Naive thymus-derived CD8-positive, alpha-beta T cell (primary cell): ENCODE measurements at regions not wholly inside any gene's neighbourhood (a gene's known extent, or its start where the extent isn't known, plus 50 kb on each side); places are given as distances from the start of the nearest gene placed in this dataset.
"Not testable (repeated sequence)": the region's sequence is repeated elsewhere in the genome, so short reads cannot be mapped to it uniquely, and the experiment has no call there.

Experiments
- ATAC-seq, 2 donors: fragments of 150-1000 bp; cut with Tn5 transposase in 1 of 2; sonication (Bioruptor Pico), chemical (Tn5 transposase) in 1 of 2; 1 replicate in 1 of 2; 2 replicates in 1 of 2; pipeline ENCODE4 v1.10.0; 2021; ENCODE audit warnings: mild to moderate bottlenecking in 2 of 2, moderate library complexity in 2 of 2
- POLR2A ChIA-PET: fragments of 350-600 bp; sonication (Branson Sonifier 250); formaldehyde crosslinking; loops from one replicate; lab custom pipeline; 2021; ENCODE audit warnings: antibody characterized with exemption; lab: Charles Lee
- DNase-seq, 10 donors: peaks; one replicate each; pipeline versions ENCODE4 v3.0.0 to v3.0.0-alpha.2; 2020 to 2022
- H3K27ac Mint-ChIP-seq, 10 donors: one replicate each; pipeline ENCODE4 v1.8.0; 2020 to 2022; ENCODE audit warnings: mild to moderate bottlenecking in 10 of 10, mixed read lengths in 10 of 10, moderate library complexity in 4 of 10, inconsistent platforms in 1 of 10
- H3K27me3 Mint-ChIP-seq, 5 donors: one replicate each; pipeline ENCODE4 v1.8.0; 2021 to 2022; ENCODE audit warnings: mixed read lengths in 5 of 5
- H3K36me3 Mint-ChIP-seq, 3 donors: one replicate each; pipeline ENCODE4 v1.8.0; 2020 to 2022; ENCODE audit warnings: mixed read lengths in 3 of 3, mild to moderate bottlenecking in 2 of 3, inconsistent platforms in 1 of 3
- H3K4me1 Mint-ChIP-seq, 4 donors: one replicate each; pipeline ENCODE4 v1.8.0; 2021 to 2022; ENCODE audit warnings: mixed read lengths in 4 of 4
- H3K4me3 Mint-ChIP-seq, 10 donors: one replicate each; pipeline ENCODE4 v1.8.0; 2020 to 2022; ENCODE audit warnings: mild to moderate bottlenecking in 10 of 10, mixed read lengths in 10 of 10, moderate library complexity in 6 of 10, inconsistent platforms in 1 of 10
- H3K9me3 Mint-ChIP-seq, 9 donors: one replicate each; pipeline ENCODE4 v1.8.0; 2020 to 2022; ENCODE audit warnings: mixed read lengths in 9 of 9, mild to moderate bottlenecking in 3 of 9, inconsistent platforms in 1 of 9, moderate library complexity in 1 of 9

GRCh38 chr4:131496211-131496610 is 1652.9 kb upstream of the PCDH10 start:
- POLR2A ChIA-PET, H3K36me3 Mint-ChIP-seq, H3K9me3 Mint-ChIP-seq, H3K4me1 Mint-ChIP-seq, DNase-seq, ATAC-seq, H3K27ac Mint-ChIP-seq, H3K4me3 Mint-ChIP-seq, H3K27me3 Mint-ChIP-seq: not testable (repeated sequence)

GRCh38 chr4:131499141-131499873 is 1649.8 kb upstream of the PCDH10 start:
- H3K4me1 Mint-ChIP-seq, result no peaks in the 10 kb centered on the region
- ATAC-seq, result no peak
- no peak for DNase-seq
- H3K9me3 Mint-ChIP-seq, result peaks cover 0 to 9% (median 4%) of the 10 kb centered on the region in 9 donors
- POLR2A ChIA-PET, result no interaction called here
- no peak overlapping the region for H3K4me3 Mint-ChIP-seq
- H3K27me3 Mint-ChIP-seq, result no peaks in the 10 kb centered on the region
- H3K36me3 Mint-ChIP-seq, result peaks cover 0 to 5% (median 0%) of the 10 kb centered on the region in 3 donors
- H3K27ac Mint-ChIP-seq, result no peak overlapping the region

GRCh38 chr4:131509521-131509920 is 1639.6 kb upstream of the PCDH10 start:
- Mint-ChIP-seq H3K9me3 (peaks cover 0 to 16% (median 0%) of the 10 kb centered on the region in 9 donors), H3K4me1 (no peaks in the 10 kb centered on the region), H3K27me3 (no peaks in the 10 kb centered on the region), H3K4me3 (no peak overlapping the region), H3K36me3 (no peaks in the 10 kb centered on the region), H3K27ac (no peak overlapping the region)
- DNase-seq (no peak), ATAC-seq (no peak)
- POLR2A ChIA-PET, result no interaction called here

DNA sequence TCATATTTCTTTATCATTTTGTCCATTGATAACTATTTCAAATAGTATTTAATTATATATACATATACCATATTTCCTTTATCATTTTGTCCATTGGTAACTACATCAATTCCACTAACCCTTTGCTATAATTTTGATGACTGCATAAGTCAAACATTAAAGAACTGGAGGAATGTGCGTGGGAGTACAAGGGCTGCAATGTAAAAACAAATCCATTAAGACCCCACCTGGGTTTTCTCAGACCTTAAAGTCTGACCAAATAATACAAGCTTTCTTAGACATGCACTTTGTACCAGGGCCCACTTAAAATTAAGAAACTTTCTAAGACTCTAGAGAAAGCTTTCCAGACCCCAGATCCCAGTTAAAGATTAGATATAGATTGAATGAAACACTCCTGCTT is 1622.4 kb upstream of the PCDH10 start:
- no peak for ATAC-seq
- DNase-seq, result no peak
- Mint-ChIP-seq H3K27me3 (no peaks in the 10 kb centered on the region), H3K36me3 (no peaks in the 10 kb centered on the region), H3K27ac (no peak overlapping the region), H3K4me1 (no peaks in the 10 kb centered on the region), H3K9me3 (peaks cover 0 to 9% (median 0%) of the 10 kb centered on the region in 9 donors), H3K4me3 (no peak overlapping the region)
- POLR2A ChIA-PET, result no interaction called here

DNA sequence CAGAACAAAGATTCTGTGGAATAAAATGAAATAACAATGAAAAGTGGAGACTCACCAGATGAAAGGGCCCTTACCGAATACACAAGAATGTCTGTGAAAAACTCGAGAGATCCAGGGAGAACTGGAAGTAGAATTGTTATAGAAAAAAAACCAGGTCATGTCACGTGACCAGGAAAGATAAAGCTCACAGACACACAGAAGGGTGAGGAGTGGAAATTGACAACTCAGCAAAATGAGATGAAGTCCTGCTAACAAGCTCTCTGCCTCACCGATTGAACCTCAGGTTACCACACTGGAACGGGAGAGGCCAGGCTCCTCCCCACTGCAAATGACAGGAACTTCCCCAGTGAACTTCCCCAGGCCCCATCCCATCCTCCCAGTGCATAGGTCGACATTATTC is 1618.0 kb upstream of the PCDH10 start:
- Mint-ChIP-seq H3K4me1 (no peaks in the 10 kb centered on the region), H3K4me3 (no peak overlapping the region), H3K9me3 (peaks cover 0 to 9% (median 0%) of the 10 kb centered on the region in 9 donors), H3K27me3 (no peaks in the 10 kb centered on the region), H3K36me3 (no peaks in the 10 kb centered on the region), H3K27ac (no peak overlapping the region)
- DNase-seq (no peak), ATAC-seq (no peak)
- POLR2A ChIA-PET, result no interaction called here

- peaks cover 0 to 9% (median 0%) of the 10 kb centered on the region in 9 donors for H3K9me3 Mint-ChIP-seq
- H3K36me3 Mint-ChIP-seq, result no peaks in the 10 kb centered on the region
- ATAC-seq (no peak), DNase-seq (no peak)
- H3K4me3 Mint-ChIP-seq, result no peak overlapping the region
- H3K27ac Mint-ChIP-seq, result no peak overlapping the region
- H3K27me3 Mint-ChIP-seq, result no peaks in the 10 kb centered on the region
- POLR2A ChIA-PET, result no interaction called here
- no peaks in the 10 kb centered on the region for H3K4me1 Mint-ChIP-seq
Observed at GRCh38 chr4:131534944-131535645, 1614.0 kb upstream of the PCDH10 start.

- H3K4me1 Mint-ChIP-seq, result no peaks in the 10 kb centered on the region
- H3K9me3 Mint-ChIP-seq, result peaks cover 0 to 1% (median 0%) of the 10 kb centered on the region in 9 donors
- H3K27me3 Mint-ChIP-seq, result no peaks in the 10 kb centered on the region
Observed at GRCh38 chr4:131540256-131540655, 1608.8 kb upstream of the PCDH10 start.

DNA sequence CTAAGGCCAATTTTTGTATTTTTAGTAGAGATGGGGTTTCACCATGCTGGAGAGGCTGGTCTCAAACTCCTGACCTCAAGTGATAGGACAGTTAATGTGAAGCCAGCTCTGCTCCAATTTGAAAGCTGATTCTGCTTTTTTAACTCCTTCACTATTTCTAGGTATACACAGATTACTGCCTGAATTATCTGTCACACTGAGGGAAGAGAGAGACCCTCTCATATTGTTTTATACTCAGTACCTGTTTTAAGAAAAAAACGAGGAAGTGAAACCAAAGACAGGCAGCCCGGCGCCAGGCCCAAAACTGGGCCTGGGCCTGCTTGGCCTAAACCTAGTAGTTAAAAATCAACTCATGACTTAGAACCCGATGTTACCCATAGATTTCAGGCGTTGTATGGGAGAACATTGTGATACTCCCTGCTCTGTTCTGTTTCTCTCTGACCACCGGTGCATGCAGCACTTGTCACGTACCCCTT is 1601.5 kb upstream of the PCDH10 start:
- H3K27me3 Mint-ChIP-seq, result no peaks in the 10 kb centered on the region
- H3K36me3 Mint-ChIP-seq, result no peaks in the 10 kb centered on the region
- no peak for ATAC-seq
- no peaks in the 10 kb centered on the region for H3K4me1 Mint-ChIP-seq
- no peak for DNase-seq
- POLR2A ChIA-PET, result no interaction called here
- no peak overlapping the region for H3K27ac Mint-ChIP-seq
- H3K9me3 Mint-ChIP-seq, result peaks cover 0 to 10% (median 1%) of the 10 kb centered on the region in 9 donors
- H3K4me3 Mint-ChIP-seq, result no peak overlapping the region

More at GRCh38 chr4:131540256-131540655, 1608.8 kb upstream of the PCDH10 start:
- ATAC-seq, result no peak
- H3K4me3 Mint-ChIP-seq, result no peak overlapping the region
- DNase-seq, result no peak
- POLR2A ChIA-PET, result no interaction called here
- H3K36me3 Mint-ChIP-seq, result no peaks in the 10 kb centered on the region
- no peak overlapping the region for H3K27ac Mint-ChIP-seq

GRCh38 chr4:131551306-131551705 is 1597.8 kb upstream of the PCDH10 start:
- H3K4me1 Mint-ChIP-seq, result no peaks in the 10 kb centered on the region
- no peaks in the 10 kb centered on the region for H3K27me3 Mint-ChIP-seq
- no peak for DNase-seq
- no peak overlapping the region for H3K4me3 Mint-ChIP-seq
- no peak overlapping the region for H3K27ac Mint-ChIP-seq
- no peak for ATAC-seq
- POLR2A ChIA-PET, result no interaction called here
- H3K9me3 Mint-ChIP-seq, result peaks cover 0 to 10% (median 3%) of the 10 kb centered on the region in 9 donors
- no peaks in the 10 kb centered on the region for H3K36me3 Mint-ChIP-seq

GRCh38 chr4:131566026-131566425 is 1583.1 kb upstream of the PCDH10 start:
- H3K27ac Mint-ChIP-seq, result no peak overlapping the region
- peaks cover 0 to 32% (median 14%) of the 10 kb centered on the region in 9 donors for H3K9me3 Mint-ChIP-seq
- H3K36me3 Mint-ChIP-seq, result peaks cover 0 to 4% (median 0%) of the 10 kb centered on the region in 3 donors
- POLR2A ChIA-PET, result no interaction called here
- H3K4me3 Mint-ChIP-seq, result no peak overlapping the region
- DNase-seq (no peak), ATAC-seq (no peak)
- no peaks in the 10 kb centered on the region for H3K27me3 Mint-ChIP-seq
- no peaks in the 10 kb centered on the region for H3K4me1 Mint-ChIP-seq

- H3K9me3 Mint-ChIP-seq, result peaks cover 0 to 7% (median 0%) of the 10 kb centered on the region in 9 donors
- no peaks in the 10 kb centered on the region for H3K4me1 Mint-ChIP-seq
- no peak overlapping the region for H3K4me3 Mint-ChIP-seq
- H3K36me3 Mint-ChIP-seq, result no peaks in the 10 kb centered on the region
- POLR2A ChIA-PET, result no interaction called here
- no peak for ATAC-seq
- no peaks in the 10 kb centered on the region for H3K27me3 Mint-ChIP-seq
- no peak overlapping the region for H3K27ac Mint-ChIP-seq
- no peak for DNase-seq
Observed at GRCh38 chr4:131584587-131584986, 1564.5 kb upstream of the PCDH10 start.

DNA sequence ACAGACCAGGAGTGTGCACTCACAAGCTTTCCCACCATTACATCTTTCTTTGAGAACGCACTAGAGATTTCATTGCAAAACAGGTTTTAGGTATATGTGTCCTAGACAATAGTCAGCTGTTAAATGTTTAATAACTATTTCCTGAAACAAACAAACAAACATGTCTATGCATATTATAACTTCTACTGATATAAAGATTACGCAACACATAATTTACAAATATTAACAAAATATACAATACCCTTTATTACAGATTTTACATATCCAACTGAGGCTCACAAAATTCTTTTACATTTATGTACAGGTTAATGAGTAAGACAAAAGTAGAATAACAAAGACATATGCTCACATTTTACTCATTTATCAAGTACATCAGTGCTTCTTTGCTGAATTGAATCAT is 1554.0 kb upstream of the PCDH10 start:
- no peak overlapping the region for H3K4me3 Mint-ChIP-seq
- H3K27ac Mint-ChIP-seq, result no peak overlapping the region
- ATAC-seq, result no peak
- DNase-seq, result no peak
- H3K4me1 Mint-ChIP-seq, result no peaks in the 10 kb centered on the region
- POLR2A ChIA-PET, result no interaction called here
- no peaks in the 10 kb centered on the region for H3K36me3 Mint-ChIP-seq
- H3K27me3 Mint-ChIP-seq, result no peaks in the 10 kb centered on the region
- peaks cover 0 to 15% (median 3%) of the 10 kb centered on the region in 9 donors for H3K9me3 Mint-ChIP-seq

- no peak for DNase-seq
- POLR2A ChIA-PET, result no interaction called here
Observed at GRCh38 chr4:131603705-131604104, 1545.4 kb upstream of the PCDH10 start.

More at GRCh38 chr4:131603705-131604104, 1545.4 kb upstream of the PCDH10 start:
- Mint-ChIP-seq H3K27ac (no peak overlapping the region), H3K36me3 (no peaks in the 10 kb centered on the region), H3K9me3 (peaks cover 0 to 8% (median 0%) of the 10 kb centered on the region in 9 donors), H3K27me3 (no peaks in the 10 kb centered on the region), H3K4me3 (no peak overlapping the region), H3K4me1 (no peaks in the 10 kb centered on the region)
- no peak for ATAC-seq
